Spinal cord (tissue), 9 donors: ENCODE measurements at regions not wholly inside any gene's neighbourhood (a gene's known extent, or its start where the extent isn't known, plus 50 kb on each side); places are given as distances from the start of the nearest gene placed in this dataset.

Experiments used
- DNase-seq, 6 donors: peaks; one replicate each; pipeline versions ENCODE4 v3.0.0 to v3.0.0-alpha.2; 2013 to 2015; ENCODE audit warnings: low spot score in 6 of 6, low read depth in 4 of 6
- H3K27ac ChIP-seq: one replicate; pipeline ENCODE4 v1.5.1; 2013; ENCODE audit warnings: low read depth, low read length, control low read depth
- H3K27me3 ChIP-seq: one replicate; pipeline ENCODE4 v1.6.1; 2013; ENCODE audit warnings: low read length; ENCODE audit not compliant: control insufficient read depth, insufficient read depth
- H3K36me3 ChIP-seq: one replicate; pipeline ENCODE4 v1.6.1; 2013; ENCODE audit warnings: low read length; ENCODE audit not compliant: control insufficient read depth, insufficient read depth
- H3K4me1 ChIP-seq: one replicate; pipeline ENCODE4 v1.6.1; 2013; ENCODE audit warnings: low read length; ENCODE audit not compliant: control insufficient read depth, insufficient read depth
- H3K4me3 ChIP-seq: one replicate; pipeline ENCODE4 v1.5.1; 2013; ENCODE audit warnings: low read depth, low read length, control low read depth
- H3K9me3 ChIP-seq: one replicate; pipeline ENCODE4 v1.6.1; 2013; ENCODE audit warnings: low read length; ENCODE audit not compliant: control insufficient read depth, insufficient read depth
- WGBS: methylation state at CpG from one replicate; pipeline ENCODE4 v1.1.5; 2013; ENCODE audit warnings: missing lambda C conversion rate; ENCODE audit not compliant: insufficient coverage; 5-methylcytosine and 5-hydroxymethylcytosine counted together
- donor health status: healthy.

DNA sequence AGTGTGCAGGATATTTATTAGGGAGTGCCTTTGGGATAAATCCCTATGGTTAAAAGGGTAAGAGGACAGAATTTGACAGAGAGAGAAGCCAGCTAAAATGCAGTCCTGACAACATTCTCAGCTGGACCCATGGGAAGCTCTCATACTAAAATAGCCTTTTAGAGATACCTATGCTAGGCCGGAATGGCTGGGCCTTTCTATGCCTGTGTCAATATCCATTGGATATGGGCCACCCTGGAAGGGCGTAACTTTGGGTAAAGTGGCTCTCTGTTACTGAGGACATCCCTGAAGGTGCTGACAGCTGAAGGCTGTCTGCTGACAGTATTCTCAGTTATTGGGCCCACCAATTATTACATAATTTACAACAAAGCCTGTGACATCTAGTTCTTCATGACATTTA is 613.0 kb upstream of the B3GALT2 start:
- 100% methylated on average over 1 of the region's 2 CpGs for WGBS

DNA sequence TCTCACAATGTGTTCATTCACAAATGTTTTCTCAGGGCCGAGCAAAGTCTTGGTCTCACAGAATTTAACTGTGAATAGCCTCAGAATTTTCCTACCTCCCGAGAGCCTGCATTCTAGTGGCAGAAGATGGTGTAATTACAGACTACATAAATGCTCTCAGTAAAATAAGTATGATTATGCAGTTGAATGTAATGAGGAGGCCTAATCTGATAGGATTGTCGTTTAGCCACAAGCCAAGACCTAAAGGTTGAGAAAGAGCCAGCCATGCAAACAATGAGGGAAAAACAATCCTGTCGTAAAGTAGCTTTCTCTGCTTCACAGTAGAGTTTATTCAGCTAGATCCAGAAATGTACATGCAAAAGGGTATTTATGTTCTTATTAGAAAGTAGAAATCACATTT is 607.8 kb upstream of the B3GALT2 start:
- Histone ChIP-seq H3K27ac (no peak overlapping the region), H3K4me1 (no peaks in the 10 kb centered on the region), H3K4me3 (no peak overlapping the region), H3K9me3 (no peaks in the 10 kb centered on the region), H3K27me3 (no peaks in the 10 kb centered on the region), H3K36me3 (no peaks in the 10 kb centered on the region)
- peak in 2 of 6 donors; percentile 22 to 47 for DNase-seq
- WGBS = no CpG with 5 or more reads among the region's 4 CpGs

More for the DNA sequence above, 613.0 kb upstream of the B3GALT2 start:
- Histone ChIP-seq H3K27me3 (no peaks in the 10 kb centered on the region), H3K4me1 (no peaks in the 10 kb centered on the region), H3K4me3 (no peak overlapping the region), H3K36me3 (no peaks in the 10 kb centered on the region), H3K9me3 (no peaks in the 10 kb centered on the region), H3K27ac (no peak overlapping the region)
- DNase-seq = no peak

DNA sequence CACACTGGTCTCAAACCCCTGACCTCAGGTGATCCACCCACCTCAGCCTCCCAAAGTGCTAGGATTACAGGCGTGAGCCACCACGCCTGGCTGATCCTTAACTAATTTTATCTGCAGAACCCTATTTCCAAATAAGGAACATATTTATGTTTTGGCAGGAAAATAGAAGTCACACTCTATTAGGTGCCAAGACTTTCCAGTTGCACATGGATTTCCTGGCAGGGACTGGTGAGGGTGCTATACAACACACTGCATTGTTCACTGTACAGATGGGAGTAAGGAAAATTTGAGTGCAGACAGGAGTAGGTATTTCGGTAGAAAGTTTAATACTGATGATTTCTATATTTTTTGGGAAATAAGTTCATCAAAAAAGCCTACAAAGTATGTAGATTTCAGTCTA is 605.3 kb upstream of the B3GALT2 start:
- DNase-seq = peak in 1 of 6 donors; percentile 59
- Histone ChIP-seq H3K4me1 (no peaks in the 10 kb centered on the region), H3K27me3 (no peaks in the 10 kb centered on the region), H3K9me3 (no peaks in the 10 kb centered on the region), H3K4me3 (no peak overlapping the region), H3K36me3 (no peaks in the 10 kb centered on the region), H3K27ac (no peak overlapping the region)
- 100% methylated on average over 1 of the region's 3 CpGs for WGBS

DNA sequence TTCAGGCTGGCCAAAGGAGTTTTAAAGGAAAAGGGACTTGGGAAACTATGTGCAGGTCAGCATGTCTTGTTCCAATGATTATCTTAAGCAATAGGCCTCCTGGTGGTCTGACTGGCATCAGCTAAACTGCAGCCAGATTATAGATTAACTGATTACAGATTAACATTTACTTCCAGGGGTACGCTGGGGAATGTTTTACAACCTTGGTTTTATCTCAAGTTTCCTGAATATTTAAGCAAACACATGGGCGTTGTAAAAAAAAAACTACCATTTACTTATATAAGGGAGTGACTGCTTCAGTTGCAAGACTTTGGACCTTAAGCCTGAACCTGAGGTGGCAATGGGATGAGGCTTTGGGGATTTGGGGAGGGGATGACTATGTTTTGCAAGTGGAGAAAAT is 600.6 kb upstream of the B3GALT2 start:
- no peaks in the 10 kb centered on the region for H3K4me1 ChIP-seq
- no peak overlapping the region for H3K4me3 ChIP-seq
- no peak overlapping the region for H3K27ac ChIP-seq
- no peaks in the 10 kb centered on the region for H3K27me3 ChIP-seq
- no CpG with 5 or more reads among the region's 2 CpGs for WGBS
- H3K9me3 ChIP-seq = no peaks in the 10 kb centered on the region
- no peak for DNase-seq
- H3K36me3 ChIP-seq = no peaks in the 10 kb centered on the region

DNA sequence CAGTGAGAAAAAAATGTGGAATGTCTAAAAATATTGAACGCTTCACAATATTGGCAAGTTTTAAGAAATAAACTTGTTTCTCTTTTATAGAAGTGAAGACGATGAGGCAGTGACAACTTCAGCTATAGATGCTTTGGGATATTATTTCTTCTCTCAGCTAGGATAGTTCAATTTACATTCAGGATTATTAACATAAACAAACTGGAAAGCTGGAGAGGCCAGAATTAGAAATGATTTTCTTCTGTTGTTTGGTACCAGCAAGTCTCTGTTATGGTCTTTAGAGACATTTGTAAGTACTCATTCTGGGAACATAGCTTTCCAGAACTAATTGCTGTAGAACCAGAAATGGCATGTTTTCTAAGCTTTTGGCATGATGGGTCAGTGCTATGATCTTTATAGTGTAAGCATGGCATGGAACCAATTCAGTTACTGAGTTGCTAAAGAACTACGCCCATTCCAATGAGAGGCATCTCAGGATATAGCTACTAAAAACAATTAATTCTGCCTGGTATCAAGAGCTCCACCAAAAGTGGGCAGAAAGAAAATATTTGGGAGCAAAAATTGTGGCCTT is 599.5 kb upstream of the B3GALT2 start:
- no CpG with 5 or more reads among the region's 3 CpGs for WGBS

DNA sequence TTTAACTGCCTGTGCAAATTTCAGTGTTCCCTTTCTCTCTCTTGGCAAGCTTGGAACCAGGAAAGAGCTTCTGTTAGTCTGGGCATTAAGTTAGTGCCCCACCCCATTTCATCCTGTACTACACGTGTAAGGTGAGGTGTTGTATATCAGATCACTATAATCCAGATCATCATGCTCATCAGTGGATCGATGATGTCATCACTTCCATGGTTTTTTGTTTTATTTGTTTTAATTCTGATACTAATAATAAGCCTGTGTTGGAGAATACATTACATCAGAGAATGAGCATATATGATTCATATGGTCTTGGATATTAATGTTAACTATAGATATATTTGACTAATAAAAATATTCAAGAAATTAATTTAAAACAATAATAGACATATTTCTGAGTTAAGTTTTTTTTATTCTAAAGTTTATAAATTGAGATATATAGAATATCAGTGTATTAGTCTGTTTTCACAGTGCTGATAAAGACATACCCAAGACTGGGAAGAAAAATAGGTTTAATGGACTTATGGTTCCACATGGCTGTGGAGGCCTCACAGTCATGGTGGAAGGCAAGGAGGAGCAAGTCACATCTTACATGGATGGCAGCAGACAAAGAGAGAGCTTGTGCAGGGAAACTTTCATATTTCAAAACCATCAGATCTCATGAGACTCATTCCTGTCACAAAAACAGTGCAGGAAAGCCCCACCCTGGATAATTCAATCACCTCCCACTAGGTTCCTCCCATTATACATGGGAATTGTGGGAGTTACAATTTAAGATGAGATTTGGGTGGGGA is 588.3 kb upstream of the B3GALT2 start:
- Histone ChIP-seq H3K4me3 (no peak overlapping the region), H3K27ac (no peak overlapping the region), H3K27me3 (no peaks in the 10 kb centered on the region), H3K4me1 (no peaks in the 10 kb centered on the region), H3K36me3 (no peaks in the 10 kb centered on the region), H3K9me3 (peaks cover 2% of the 10 kb centered on the region)
- DNase-seq = no peak
- no CpG with 5 or more reads among the region's 2 CpGs for WGBS

More for the DNA sequence above, 599.5 kb upstream of the B3GALT2 start:
- Histone ChIP-seq H3K36me3 (no peaks in the 10 kb centered on the region), H3K27me3 (no peaks in the 10 kb centered on the region), H3K27ac (no peak overlapping the region), H3K9me3 (no peaks in the 10 kb centered on the region), H3K4me3 (no peak overlapping the region), H3K4me1 (no peaks in the 10 kb centered on the region)
- DNase-seq = no peak

DNA sequence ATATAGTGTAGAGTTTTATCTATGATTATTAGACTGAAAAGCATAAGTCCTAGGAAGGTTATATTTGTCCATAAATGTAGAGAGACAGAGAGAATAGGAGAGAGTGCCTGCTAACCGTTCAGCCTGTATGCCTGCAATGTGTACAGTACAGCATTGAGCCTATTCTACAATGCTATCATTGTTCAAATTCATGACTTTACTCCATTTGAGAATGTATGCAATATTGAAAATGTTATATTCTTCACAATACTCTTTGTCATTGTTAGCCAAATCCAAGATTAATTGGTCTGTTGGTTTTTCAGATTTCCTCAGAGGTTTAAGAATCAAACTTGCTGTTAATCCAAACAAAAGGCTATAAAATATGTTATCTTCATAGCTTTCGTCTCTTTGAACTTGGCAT is 585.2 kb upstream of the B3GALT2 start:
- no peaks in the 10 kb centered on the region for H3K36me3 ChIP-seq
- no peaks in the 10 kb centered on the region for H3K4me1 ChIP-seq
- no peaks in the 10 kb centered on the region for H3K27me3 ChIP-seq
- no peak overlapping the region for H3K27ac ChIP-seq
- no peak for DNase-seq
- no peak overlapping the region for H3K4me3 ChIP-seq
- no CpG with 5 or more reads among the region's 2 CpGs for WGBS
- peaks cover 2% of the 10 kb centered on the region for H3K9me3 ChIP-seq

DNA sequence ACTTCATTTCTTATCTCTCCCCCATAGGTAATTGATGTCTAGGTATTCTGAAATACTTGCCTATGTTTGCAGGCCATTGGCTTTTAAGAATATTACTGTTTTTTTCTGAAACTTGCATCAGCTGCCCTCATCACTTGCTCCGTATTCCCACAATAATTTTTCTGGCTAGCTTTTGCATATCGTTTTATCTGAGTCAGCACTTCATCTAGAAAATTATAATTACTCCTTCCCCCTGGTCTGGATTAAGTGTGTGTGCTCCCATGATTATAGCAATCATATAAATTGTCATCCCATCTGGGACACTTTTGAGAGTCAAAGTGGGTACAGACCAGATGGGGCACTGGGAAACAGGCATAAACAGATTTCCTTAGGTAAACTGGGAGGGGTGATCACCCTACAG is 583.2 kb upstream of the B3GALT2 start:
- H3K36me3 ChIP-seq = no peaks in the 10 kb centered on the region
- no peaks in the 10 kb centered on the region for H3K27me3 ChIP-seq
- H3K9me3 ChIP-seq = no peaks in the 10 kb centered on the region
- no peak overlapping the region for H3K4me3 ChIP-seq
- no peaks in the 10 kb centered on the region for H3K4me1 ChIP-seq
- no peak for DNase-seq
- 60% methylated on average over 1 of the region's 2 CpGs for WGBS
- no peak overlapping the region for H3K27ac ChIP-seq

DNA sequence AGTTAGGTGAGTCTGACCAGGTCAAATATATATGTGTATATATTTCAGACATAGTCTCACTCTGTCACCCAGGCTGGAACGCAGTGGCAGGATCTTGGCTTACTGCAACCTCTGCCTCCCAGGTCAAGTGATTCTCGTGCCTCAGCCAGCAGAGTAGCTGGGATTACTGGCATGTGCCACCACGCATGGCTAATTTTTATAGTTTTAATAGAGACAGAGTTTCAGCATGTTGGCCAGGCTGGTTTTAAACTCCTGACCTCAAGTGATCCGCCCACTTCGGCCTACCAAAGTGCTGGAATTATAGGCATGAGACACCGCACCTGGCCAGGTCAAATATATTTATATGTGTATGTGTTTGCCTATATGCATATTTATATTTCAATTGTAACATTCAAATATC is 581.5 kb upstream of the B3GALT2 start:
- no CpG with 5 or more reads among the region's 6 CpGs for WGBS
- Histone ChIP-seq H3K9me3 (no peaks in the 10 kb centered on the region), H3K4me3 (no peak overlapping the region), H3K36me3 (no peaks in the 10 kb centered on the region), H3K4me1 (no peaks in the 10 kb centered on the region), H3K27me3 (no peaks in the 10 kb centered on the region), H3K27ac (no peak overlapping the region)
- no peak for DNase-seq

DNA sequence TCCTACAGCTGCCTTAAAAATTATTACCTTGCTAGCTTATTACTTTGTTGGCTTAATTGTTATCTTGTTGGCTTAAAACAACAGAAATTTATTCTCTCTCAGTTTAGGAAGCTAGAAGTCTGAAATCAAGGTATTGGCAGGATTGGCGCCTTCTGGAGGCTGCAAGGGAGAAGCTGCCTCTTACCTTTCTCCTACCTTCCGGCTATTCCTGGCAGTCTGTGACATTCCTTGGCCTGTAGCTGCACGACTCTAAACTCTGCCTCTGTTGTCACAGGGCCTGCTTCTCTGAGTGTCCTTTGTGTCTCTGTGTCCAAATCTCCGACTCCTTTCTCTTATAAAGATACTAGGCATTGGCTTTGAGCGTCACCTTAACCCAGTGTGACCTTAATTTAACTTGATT is 579.9 kb upstream of the B3GALT2 start:
- DNase-seq = no peak
- Histone ChIP-seq H3K27ac (no peak overlapping the region), H3K4me1 (no peaks in the 10 kb centered on the region), H3K4me3 (no peak overlapping the region), H3K9me3 (no peaks in the 10 kb centered on the region), H3K36me3 (no peaks in the 10 kb centered on the region), H3K27me3 (no peaks in the 10 kb centered on the region)
- WGBS = 79% methylated on average over 3 of the region's 5 CpGs
